Neural cell (in vitro differentiated cells): ENCODE measurements at regions not wholly inside any gene's neighbourhood (a gene's known extent, or its start where the extent isn't known, plus 50 kb on each side); places are given as distances from the start of the nearest gene placed in this dataset.

Source experiments
- H2AFZ ChIP-seq: fragments of 200-600, 300-800 bp; sonication (generic), shearing (Covaris generic); 2 replicates; pipeline ENCODE4 v1.6.0; 2014; ENCODE audit warnings: low read depth, mild to moderate bottlenecking, antibody characterized with exemption, low read length, moderate library complexity
- H3F3A ChIP-seq: fragments of 200-600 bp; shearing (Covaris generic); 2 replicates; pipeline ENCODE4 v1.6.1; 2016; ENCODE audit warnings: mild to moderate bottlenecking, moderate library complexity, mixed read lengths, antibody characterized with exemption, low read length; ENCODE audit not compliant: insufficient read depth, poor library complexity, severe bottlenecking
- H3K27ac ChIP-seq: fragments of 200-600, 300-800 bp; sonication (generic), shearing (Covaris generic); 2 replicates; pipeline ENCODE4 v1.5.1; 2014; ENCODE audit warnings: mild to moderate bottlenecking, low read length, moderate library complexity
- H3K27me3 ChIP-seq: fragments of 300-800, 200-600 bp; sonication (generic), shearing (Covaris generic); 2 replicates; pipeline ENCODE4 v1.6.0; 2014; ENCODE audit warnings: mild to moderate bottlenecking, low read depth, low read length, moderate library complexity; ENCODE audit not compliant: insufficient read depth
- H3K36me3 ChIP-seq: fragments of 300-800, 200-600 bp; sonication (generic), shearing (Covaris generic); 2 replicates; pipeline ENCODE4 v1.5.1; 2014; ENCODE audit warnings: mild to moderate bottlenecking, antibody characterized with exemption, low read length, moderate library complexity; ENCODE audit not compliant: insufficient read depth
- H3K4me2 ChIP-seq: fragments of 300-800, 200-600 bp; sonication (generic), shearing (Covaris generic); 2 replicates; pipeline ENCODE4 v1.6.0; 2014; ENCODE audit warnings: mild to moderate bottlenecking, low read length
- H3K4me3 ChIP-seq: fragments of 300-800, 200-600 bp; sonication (generic), shearing (Covaris generic); 2 replicates; pipeline ENCODE4 v1.5.1; 2014; ENCODE audit warnings: mild to moderate bottlenecking, low read length, moderate library complexity
- H3K79me2 ChIP-seq: fragments of 200-600 bp; shearing (Covaris generic); replicated peaks from 2 replicates; pipeline ENCODE4 v1.6.0; 2014; ENCODE audit warnings: mild to moderate bottlenecking, low read length, moderate library complexity; ENCODE audit not compliant: insufficient read depth
- H3K9ac ChIP-seq: fragments of 300-800, 200-600 bp; sonication (generic), shearing (Covaris generic); 2 replicates; pipeline ENCODE4 v1.6.1; 2016; ENCODE audit warnings: mild to moderate bottlenecking, low read length, mixed read lengths
- H3K9me2 ChIP-seq: fragments of 200-600 bp; shearing (Covaris generic); 2 replicates; pipeline ENCODE4 v1.6.1; 2016; ENCODE audit warnings: mild to moderate bottlenecking, low read length, mixed read lengths; ENCODE audit not compliant: insufficient read depth
- H3K9me3 ChIP-seq: fragments of 200-600, 300-800 bp; sonication (generic), shearing (Covaris generic); 2 replicates; pipeline ENCODE4 v1.6.1; 2016; ENCODE audit warnings: mild to moderate bottlenecking, mixed run types, low read length, moderate library complexity, mixed read lengths
- H4K20me1 ChIP-seq: fragments of 200-600 bp; shearing (Covaris generic); 2 replicates; pipeline ENCODE4 v1.6.1; 2016; ENCODE audit warnings: mild to moderate bottlenecking, mixed run types; ENCODE audit not compliant: insufficient read depth
- EP300 ChIP-seq: fragments of 450-650 bp; conservative IDR thresholded peaks from 2 replicates; pipeline ENCODE4 v1.6.1; 2014; ENCODE audit warnings: antibody characterized with exemption, mild to moderate bottlenecking, moderate library complexity; ENCODE audit not compliant: poor library complexity, severe bottlenecking
- EZH2 ChIP-seq: fragments of 200-600, 300-800 bp; shearing (Covaris generic), sonication (generic); IDR thresholded peaks from 2 replicates; pipeline ENCODE4 v1.6.1; 2014; ENCODE audit warnings: antibody characterized with exemption, low read length, borderline replicate concordance, mild to moderate bottlenecking; ENCODE audit not compliant: insufficient read depth, poor library complexity, severe bottlenecking
- MXI1 ChIP-seq: fragments of 450-650 bp; conservative IDR thresholded peaks from 2 replicates; pipeline ENCODE4 v1.6.1; 2014; ENCODE audit warnings: antibody characterized with exemption, mild to moderate bottlenecking; ENCODE audit not compliant: poor library complexity, severe bottlenecking
- POLR2AphosphoS5 ChIP-seq: IDR thresholded peaks from 2 replicates; pipeline ENCODE4 v1.6.1; 2012
- RAD21 ChIP-seq: fragments of 450-650 bp; conservative IDR thresholded peaks from 2 replicates; pipeline ENCODE4 v1.6.1; 2014; ENCODE audit warnings: antibody characterized with exemption, mild to moderate bottlenecking, moderate library complexity
- REST ChIP-seq: IDR thresholded peaks from 2 replicates; pipeline ENCODE4 v1.6.1; 2012; ENCODE audit warnings: borderline replicate concordance
- SMC3 ChIP-seq: fragments of 450-650 bp; conservative IDR thresholded peaks from 2 replicates; pipeline ENCODE4 v1.6.1; 2014; ENCODE audit warnings: antibody characterized with exemption, mild to moderate bottlenecking, moderate library complexity; ENCODE audit not compliant: poor library complexity
- TAF1 ChIP-seq: IDR thresholded peaks from 2 replicates; pipeline ENCODE4 v1.6.1; 2012; ENCODE audit warnings: low read depth
- TF ChIP-seq, protein P1 (sequence below): fragments of 450-650 bp; IDR thresholded peaks from 2 replicates; pipeline ENCODE4 v1.5.1; 2014; ENCODE audit warnings: antibody characterized with exemption, mild to moderate bottlenecking, moderate library complexity; ENCODE audit not compliant: poor library complexity, severe bottlenecking

- H3K36me3 ChIP-seq = no peaks in the 10 kb centered on the region
- no peak for TF ChIP-seq MXI1
- no peak for TF ChIP-seq EP300
- no peak for TF ChIP-seq POLR2AphosphoS5
- no peak for TF ChIP-seq EZH2
- no peak for TF ChIP-seq TAF1
- no peak for TF ChIP-seq RAD21
- no peak for TF ChIP-seq REST
- no peak for TF ChIP-seq SMC3
- TF ChIP-seq, protein P1, sequence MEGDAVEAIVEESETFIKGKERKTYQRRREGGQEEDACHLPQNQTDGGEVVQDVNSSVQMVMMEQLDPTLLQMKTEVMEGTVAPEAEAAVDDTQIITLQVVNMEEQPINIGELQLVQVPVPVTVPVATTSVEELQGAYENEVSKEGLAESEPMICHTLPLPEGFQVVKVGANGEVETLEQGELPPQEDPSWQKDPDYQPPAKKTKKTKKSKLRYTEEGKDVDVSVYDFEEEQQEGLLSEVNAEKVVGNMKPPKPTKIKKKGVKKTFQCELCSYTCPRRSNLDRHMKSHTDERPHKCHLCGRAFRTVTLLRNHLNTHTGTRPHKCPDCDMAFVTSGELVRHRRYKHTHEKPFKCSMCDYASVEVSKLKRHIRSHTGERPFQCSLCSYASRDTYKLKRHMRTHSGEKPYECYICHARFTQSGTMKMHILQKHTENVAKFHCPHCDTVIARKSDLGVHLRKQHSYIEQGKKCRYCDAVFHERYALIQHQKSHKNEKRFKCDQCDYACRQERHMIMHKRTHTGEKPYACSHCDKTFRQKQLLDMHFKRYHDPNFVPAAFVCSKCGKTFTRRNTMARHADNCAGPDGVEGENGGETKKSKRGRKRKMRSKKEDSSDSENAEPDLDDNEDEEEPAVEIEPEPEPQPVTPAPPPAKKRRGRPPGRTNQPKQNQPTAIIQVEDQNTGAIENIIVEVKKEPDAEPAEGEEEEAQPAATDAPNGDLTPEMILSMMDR = no peak
- H2AFZ ChIP-seq = no peak overlapping the region
- no peaks in the 10 kb centered on the region for H4K20me1 ChIP-seq
- no peaks in the 10 kb centered on the region for H3K9me2 ChIP-seq
- no peak overlapping the region for H3K4me2 ChIP-seq
- H3K27ac ChIP-seq = no peak overlapping the region
- H3F3A ChIP-seq = no peaks in the 10 kb centered on the region
- H3K27me3 ChIP-seq = no peaks in the 10 kb centered on the region
- no peak overlapping the region for H3K4me3 ChIP-seq
- H3K79me2 ChIP-seq = no peaks in the 10 kb centered on the region
- H3K9ac ChIP-seq = no peak overlapping the region
- H3K9me3 ChIP-seq = no peaks in the 10 kb centered on the region
Measured at GRCh38 chr10:4067931-4068561, 283.0 kb upstream of the KLF6 start.

- TF ChIP-seq EP300 (no peak), EZH2 (no peak), MXI1 (no peak), REST (no peak), RAD21 (no peak), POLR2AphosphoS5 (no peak), TAF1 (no peak), SMC3 (no peak)
- TF ChIP-seq, protein P1 = no peak
- Histone ChIP-seq H2AFZ (no peak overlapping the region), H3K4me3 (no peak overlapping the region), H3K9ac (no peak overlapping the region), H3K79me2 (no peaks in the 10 kb centered on the region), H3K27me3 (no peaks in the 10 kb centered on the region), H4K20me1 (no peaks in the 10 kb centered on the region), H3K9me3 (no peaks in the 10 kb centered on the region), H3K36me3 (no peaks in the 10 kb centered on the region), H3K4me2 (no peak overlapping the region), H3K27ac (no peak overlapping the region), H3F3A (no peaks in the 10 kb centered on the region), H3K9me2 (no peaks in the 10 kb centered on the region)
Measured at GRCh38 chr10:4067531-4067930, 282.5 kb upstream of the KLF6 start.
